Fibroblast of villous mesenchyme (primary cell): ENCODE measurements at regions not wholly inside any gene's neighbourhood (a gene's known extent, or its start where the extent isn't known, plus 50 kb on each side); places are given as distances from the start of the nearest gene placed in this dataset.

Experiments
- DNase-seq: peaks from one replicate; pipeline ENCODE4 v3.0.0-alpha.2; 2010; ENCODE audit warnings: low read depth
- H3K4me3 ChIP-seq: 2 replicates; pipeline ENCODE4 v1.5.1; 2011; ENCODE audit warnings: low read depth, mild to moderate bottlenecking, low read length
- TF ChIP-seq, protein P1 (sequence below): IDR thresholded peaks from 2 replicates; pipeline ENCODE4 v1.5.1; 2012; ENCODE audit warnings: low read depth, mild to moderate bottlenecking, low read length; ENCODE audit not compliant: insufficient read depth

DNA sequence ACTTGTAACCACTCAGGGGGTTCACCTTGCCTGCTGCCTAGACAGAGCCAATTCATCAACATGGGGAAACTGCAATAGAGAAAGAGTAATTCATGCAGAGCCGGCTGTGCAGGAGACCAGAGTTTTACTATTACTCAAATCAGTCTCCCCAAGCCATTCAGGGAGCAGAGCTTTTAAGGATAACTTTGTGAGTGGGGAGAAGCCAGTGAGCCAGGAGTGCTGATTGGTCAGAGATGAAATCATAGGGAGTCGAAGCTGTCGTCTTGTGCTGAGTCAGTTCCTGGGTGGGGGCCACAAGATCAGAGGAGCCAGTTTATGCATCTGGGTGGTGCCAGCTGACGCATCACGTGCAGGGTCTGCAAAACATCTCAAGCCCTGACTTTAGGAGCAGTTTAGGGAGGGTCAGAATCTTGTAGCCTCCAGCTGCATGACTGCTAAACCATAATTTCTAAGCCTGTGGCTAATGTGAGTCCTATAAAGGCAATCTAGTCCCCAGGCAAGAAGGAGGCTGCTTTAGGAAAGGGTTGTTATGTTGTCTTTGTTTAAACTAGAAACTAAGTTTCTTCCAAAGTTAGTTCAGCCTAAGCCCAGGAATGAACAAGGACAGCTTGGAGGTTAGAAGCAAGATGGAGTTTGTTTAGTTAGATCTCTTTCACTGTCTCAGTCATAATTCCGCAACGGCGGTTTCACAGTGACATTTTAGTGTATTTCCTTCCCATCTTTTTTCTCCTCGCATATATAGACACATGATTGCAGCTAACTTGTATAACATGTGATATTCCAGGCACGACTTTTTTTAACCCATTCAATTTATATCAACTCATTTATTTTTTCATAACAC, 68.9 kb upstream of the NCOR2 start:
- TF ChIP-seq, protein P1, sequence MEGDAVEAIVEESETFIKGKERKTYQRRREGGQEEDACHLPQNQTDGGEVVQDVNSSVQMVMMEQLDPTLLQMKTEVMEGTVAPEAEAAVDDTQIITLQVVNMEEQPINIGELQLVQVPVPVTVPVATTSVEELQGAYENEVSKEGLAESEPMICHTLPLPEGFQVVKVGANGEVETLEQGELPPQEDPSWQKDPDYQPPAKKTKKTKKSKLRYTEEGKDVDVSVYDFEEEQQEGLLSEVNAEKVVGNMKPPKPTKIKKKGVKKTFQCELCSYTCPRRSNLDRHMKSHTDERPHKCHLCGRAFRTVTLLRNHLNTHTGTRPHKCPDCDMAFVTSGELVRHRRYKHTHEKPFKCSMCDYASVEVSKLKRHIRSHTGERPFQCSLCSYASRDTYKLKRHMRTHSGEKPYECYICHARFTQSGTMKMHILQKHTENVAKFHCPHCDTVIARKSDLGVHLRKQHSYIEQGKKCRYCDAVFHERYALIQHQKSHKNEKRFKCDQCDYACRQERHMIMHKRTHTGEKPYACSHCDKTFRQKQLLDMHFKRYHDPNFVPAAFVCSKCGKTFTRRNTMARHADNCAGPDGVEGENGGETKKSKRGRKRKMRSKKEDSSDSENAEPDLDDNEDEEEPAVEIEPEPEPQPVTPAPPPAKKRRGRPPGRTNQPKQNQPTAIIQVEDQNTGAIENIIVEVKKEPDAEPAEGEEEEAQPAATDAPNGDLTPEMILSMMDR, result no peak
- H3K4me3 ChIP-seq, result no peak overlapping the region
- DNase-seq, result peak; percentile 91

DNA sequence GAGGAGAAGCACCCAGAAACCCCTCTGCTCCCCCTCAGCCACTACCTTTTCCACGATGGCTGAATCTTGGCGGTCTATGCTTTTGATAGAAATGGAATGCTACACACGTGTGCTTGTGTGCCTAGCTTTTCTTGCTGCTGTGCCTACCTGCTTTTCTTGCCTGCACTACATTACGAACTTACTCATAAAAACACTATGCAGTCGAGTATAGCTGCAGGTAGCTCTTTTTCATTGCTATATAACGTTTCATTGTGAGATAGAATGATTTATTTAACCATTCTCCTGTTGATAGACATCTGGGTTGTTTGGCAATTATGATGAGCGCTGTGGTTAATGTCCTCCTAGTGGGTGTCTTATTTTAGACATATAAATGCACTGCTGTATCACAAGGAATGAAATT, 67.9 kb upstream of the NCOR2 start:
- TF ChIP-seq, protein P1, result no peak
- DNase-seq, result no peak
- H3K4me3 ChIP-seq, result no peak overlapping the region

DNA sequence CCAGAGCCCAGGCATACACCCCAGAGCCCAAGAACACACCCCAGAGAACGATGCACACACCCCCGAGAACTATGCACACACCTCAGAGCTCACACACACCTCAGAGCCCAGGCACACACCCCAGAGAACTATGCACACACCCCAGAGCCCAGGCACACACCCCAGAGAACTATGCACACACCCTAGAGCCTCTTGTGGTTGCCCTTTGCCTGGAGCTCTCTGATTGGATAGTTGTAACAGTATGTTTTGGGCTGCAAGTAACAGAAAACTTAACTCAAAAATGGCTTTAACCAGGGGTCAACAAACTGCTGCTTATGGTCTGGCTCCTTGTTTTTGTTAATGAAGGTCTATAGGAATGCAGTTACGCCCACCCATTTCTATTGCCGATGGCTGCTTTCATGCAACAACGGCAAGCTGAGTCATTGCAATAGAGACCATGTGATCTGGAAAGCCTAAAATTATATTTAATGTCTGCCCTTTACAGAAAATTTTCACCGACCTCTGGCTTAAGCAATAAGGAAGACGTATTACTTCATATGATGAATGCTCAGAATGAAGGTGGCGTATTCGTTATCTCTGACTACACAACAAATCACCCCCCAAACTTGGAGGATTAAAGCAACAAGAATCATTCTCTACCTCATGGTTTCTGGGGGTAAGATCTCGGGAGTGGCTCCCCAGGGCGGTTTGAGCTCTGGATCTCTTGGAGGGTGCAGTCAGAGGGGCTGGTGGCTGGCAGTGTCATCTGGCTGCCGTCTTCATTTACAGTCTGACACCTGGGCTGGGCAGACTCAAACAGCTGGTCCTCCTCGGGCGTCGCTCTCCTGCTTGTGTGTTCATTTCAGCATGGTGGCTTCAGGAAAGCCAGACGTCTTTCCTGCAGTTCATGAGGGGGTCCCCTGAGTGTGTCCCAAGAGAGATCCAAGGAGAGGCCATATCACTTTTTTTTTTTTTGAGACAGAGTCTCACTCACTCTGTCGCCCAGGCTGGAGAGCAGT, 66.3 kb upstream of the NCOR2 start:
- TF ChIP-seq, protein P1, result no peak
- DNase-seq, result peak; percentile 73
- no peak overlapping the region for H3K4me3 ChIP-seq

DNA sequence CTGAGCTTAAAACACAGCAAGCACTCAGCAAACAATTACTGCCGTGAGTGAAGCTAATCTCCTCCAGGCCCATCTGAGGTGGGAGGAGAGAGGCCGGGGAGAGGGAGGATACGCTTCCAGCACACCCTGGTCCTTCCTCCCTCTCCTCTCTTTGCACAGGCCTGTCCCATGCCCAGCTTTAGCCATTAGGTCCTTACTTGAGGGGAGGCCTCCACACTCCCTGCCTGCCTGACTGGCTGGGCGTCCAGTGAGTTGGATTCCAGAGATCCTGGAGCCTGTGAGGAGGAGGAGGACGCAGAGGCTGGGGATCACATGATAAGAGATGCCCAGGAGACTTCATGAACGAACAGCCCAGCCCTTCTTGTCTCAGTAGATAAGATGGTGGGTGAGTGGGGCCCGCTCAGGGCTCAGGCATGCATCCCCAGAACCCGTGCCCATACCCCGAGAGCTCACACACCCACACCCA, 65.1 kb upstream of the NCOR2 start:
- TF ChIP-seq, protein P1, result no peak
- H3K4me3 ChIP-seq, result no peak overlapping the region
- DNase-seq, result no peak

DNA sequence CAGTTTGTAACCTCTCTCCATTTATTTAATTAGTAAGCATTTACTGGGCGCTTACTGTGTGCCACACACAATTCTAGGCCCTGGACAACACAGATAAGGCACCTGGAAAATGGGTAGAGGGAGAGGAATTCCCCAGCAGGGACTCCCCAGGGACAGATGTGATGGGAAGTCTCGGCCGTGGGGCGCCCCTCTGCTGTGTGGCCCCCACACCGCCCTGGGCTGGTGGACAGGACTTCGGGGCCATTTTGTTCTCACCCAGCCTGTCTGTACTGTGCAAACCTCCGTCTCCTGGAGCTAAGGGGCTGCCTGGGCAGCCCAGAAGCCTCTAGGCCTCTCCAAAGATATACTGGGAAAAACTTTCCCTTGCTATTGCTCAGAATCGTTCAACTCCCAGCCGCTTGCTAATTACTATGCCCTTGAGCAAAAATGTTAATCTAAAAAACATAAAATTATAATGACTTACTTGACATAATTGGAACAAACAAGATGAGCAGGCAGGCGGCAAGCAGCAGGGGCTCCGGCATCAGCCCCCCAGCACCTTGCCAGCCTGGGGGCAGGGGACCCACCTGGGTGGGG, 64.4 kb upstream of the NCOR2 start:
- TF ChIP-seq, protein P1, result no peak
- DNase-seq, result no peak
- H3K4me3 ChIP-seq, result no peak overlapping the region

DNA sequence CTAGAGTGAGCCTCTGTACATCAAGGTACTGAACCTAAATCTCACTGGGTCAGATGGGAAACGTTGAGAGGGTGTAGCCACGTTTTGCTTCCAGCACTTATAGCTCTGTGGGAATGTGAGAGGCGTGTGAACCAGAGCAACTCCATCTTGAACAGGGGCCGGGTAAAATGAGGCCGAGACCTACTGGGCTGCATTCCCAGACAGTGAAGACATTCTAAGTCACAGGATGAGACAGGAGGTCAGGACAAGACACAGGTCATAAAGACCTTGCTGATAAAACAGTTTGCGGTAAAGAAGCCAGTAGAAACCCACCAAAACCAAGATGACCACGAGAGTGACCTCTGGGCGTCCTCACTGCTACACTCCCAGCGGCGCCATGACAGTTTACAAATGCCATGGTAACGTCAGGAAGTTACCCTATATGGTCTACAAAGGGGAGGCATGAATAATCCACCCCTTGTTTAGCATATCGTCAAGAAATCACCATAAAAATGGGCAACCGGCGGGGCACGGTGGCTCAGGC, 63.4 kb upstream of the NCOR2 start:
- no peak overlapping the region for H3K4me3 ChIP-seq
- TF ChIP-seq, protein P1, result no peak

More for the DNA sequence above, 63.4 kb upstream of the NCOR2 start:
- peak; percentile 20 for DNase-seq
